HG03378 (cell line): ENCODE measurements at regions not wholly inside any gene's neighbourhood (a gene's known extent, or its start where the extent isn't known, plus 50 kb on each side); places are given as distances from the start of the nearest gene placed in this dataset.

Experiments used
- ATAC-seq: cut with Tn5 transposase; IDR thresholded peaks from one replicate; pipeline ENCODE4 v1.9.1; 2021; ENCODE audit warnings: mild to moderate bottlenecking, moderate library complexity; ENCODE audit not compliant: unreplicated experiment

DNA sequence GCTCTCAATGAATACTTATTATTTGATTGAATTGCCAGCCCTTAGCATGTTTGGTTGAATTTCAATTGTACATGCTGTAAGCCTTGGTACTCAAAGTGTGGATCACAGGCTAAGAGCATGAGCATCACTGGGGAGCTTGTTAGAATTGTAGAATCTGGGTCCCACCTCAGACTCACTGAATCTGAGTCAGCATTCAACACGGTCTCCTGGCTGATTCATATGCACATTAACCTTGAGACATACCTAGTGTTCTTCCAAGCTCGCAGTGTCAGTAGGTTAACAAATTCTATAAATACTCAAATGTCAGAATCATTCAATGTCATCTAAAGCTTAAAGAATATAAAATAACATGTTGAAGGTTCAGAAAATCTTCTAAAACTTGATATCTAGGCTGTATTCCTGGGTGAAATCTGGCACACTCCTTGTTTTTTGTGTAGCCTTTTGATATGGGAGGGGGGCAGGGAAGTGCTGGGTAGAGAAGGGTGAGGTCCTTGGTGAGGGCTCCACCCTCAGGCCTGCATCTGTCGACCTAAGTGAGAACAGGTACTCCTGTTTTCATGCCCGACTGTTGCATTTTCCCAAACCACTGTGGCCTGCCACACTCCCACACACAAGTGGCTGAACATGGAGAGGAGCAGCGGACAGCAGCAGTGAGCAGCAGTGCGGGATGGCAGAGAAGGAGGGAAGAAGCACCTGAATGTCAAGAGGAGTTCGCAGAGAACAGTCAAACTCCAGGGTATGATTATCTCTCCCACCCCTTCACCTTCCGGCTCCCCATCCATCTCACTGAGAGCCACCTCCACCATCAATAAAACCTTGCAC is 529.6 kb upstream of the IGFBP7 start:
- no peak for ATAC-seq

- ATAC-seq: no peak
Observed at GRCh38 chr4:57635910-57636309, 525.7 kb upstream of the IGFBP7 start.

DNA sequence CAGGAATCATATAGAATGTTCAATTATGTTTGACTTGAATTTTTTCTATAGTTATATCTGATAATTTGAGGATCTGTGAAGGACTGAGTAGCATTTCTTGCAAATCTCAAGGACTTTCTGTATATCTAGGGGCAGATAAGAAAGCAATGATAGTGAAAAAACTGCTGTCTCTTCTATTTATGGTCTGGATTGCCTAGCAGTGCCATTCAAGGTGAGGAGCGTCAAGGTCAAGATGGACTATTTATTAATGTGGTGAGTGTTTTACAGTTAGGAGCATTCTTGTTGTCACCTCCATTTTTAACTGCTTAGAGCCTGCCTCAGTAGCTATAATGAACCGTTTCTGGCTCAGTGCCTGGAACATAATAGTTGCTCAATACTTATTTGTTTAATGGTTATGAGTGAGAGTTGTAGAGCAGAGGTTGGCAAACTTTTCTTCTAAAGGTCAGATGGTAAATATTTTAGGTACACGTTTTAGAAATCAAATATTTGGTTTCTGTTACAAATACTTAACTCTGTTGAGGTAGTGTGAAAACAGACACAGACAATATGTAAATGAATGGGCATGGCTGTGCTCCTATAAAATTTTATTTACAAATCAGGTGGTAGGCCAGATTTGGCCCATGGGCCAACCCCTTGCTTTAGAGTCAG is 523.2 kb upstream of the IGFBP7 start:
- ATAC-seq: no peak

DNA sequence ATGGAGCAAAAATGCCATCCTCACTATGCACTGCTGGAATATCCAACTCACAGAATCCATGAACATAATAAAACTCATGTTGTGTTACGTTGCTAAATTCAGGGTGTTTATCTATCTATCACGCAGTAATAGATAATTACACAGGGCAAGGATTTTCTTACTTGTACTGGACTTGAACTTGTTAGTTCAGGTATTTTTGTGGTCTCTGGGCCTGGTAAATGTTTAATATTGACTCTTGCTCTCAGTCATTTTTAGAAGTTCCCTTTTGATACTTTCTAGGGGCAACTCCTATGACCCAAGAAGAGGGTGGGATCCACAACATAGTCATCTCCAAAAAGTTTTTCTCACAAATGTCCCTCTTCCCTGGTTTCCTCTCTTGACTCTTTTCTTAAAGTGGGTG is 522.4 kb upstream of the IGFBP7 start:
- no peak for ATAC-seq

GRCh38 chr4:57631147-57631546 is 521.0 kb upstream of the IGFBP7 start:
- ATAC-seq: no peak

GRCh38 chr4:57628004-57628403 is 517.8 kb upstream of the IGFBP7 start:
- no peak for ATAC-seq

DNA sequence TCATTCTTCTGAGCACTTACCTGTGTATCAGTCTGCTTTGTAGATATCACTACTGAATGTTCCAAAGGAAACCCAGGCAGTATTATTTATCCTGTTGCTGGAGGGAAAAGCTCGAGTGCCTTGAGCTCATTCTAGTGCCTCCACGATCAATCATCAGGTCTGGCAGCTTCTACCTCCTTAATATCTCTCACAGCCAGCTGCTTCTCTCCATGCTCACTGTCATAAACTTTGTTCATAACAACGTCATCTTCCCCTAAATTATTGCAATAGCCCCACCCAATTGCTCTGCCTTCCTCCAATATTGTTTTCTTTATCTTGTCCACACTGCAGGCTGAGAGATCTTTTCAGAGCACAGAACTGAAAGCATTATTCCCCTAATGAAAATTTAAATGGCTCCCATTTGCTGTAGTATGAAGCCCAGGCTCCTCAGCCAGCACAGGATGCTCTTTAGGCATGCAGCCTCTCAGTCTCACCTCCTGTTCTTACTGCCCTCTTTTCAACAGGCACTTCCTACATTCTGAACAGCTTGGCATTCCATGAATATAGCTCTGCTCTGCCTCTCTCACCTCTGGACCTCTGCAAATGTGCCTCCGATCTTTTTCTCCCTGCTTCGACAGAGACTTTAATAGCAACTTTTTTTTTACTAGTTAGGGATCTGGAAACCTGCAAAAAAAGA is 504.2 kb upstream of the IGFBP7 start:
- ATAC-seq: no peak

DNA sequence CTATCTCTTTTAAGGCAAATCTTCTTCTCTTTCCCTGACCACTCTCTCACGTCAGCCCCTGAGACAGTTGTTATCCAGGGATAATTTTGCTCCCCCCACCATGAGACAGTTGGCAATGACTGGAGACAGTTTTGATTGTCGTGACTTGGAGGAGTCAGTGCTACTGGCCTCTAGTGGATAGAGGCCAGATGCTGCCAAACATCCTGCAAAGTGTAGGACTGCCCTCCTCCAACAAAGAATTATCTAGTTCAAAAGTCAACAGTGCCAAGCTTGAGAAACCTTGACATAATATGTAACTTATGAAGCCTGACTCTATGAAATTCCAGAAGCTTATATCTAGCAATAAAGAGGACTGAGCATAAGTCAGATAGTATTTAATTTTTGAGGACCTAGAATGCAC is 502.1 kb upstream of the IGFBP7 start:
- ATAC-seq: no peak

DNA sequence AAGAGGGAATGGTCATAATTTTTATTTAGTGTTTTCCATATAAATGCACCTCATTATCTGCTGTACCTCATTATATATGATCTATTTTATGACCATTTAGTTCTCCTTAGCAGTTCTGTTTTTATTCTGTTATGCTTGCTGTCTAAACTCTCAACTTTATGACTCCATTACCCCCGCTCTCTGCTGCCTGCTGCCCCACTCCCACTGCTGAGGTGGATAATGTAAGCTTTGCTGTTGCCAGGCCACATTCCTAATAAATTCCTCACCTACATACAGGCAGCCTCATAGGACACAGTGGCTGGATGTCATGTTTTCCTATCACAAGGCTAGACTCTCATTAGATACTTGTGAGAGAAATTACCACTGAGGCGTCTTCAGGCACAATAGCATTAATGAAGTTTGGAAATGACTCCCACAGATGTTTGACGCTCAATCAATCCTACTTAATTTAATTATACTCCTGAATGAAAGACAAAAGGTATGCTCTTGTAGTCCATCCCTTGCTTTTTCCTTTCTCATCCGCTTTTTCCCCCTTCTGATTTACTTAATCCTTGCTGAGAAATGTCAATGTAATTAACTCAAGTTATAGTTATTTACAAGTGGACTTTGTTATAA is 497.5 kb upstream of the IGFBP7 start:
- ATAC-seq: no peak

GRCh38 chr4:57605376-57605775 is 495.2 kb upstream of the IGFBP7 start:
- ATAC-seq: no peak

GRCh38 chr4:57602141-57602540 is 492.0 kb upstream of the IGFBP7 start:
- no peak for ATAC-seq

DNA sequence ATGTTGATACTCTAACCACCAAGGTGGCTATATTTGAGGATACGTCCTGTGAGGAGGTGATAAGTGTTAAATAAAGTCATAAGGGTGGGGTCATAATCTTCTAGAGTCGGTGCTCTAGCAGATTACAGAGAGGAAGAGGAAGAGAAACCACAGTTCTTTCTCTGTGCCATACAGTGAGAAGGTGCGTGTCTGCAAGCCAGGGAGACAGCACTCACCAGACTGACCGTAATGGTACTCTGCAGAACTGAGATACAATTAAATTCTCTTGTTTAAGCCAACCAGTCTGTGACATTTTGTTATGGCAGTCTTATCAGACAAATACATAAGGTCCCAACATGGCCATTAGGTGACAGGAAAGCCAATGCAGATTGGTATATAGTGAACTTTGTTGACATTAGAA is 480.9 kb upstream of the IGFBP7 start:
- no peak for ATAC-seq

GRCh38 chr4:57588557-57588956 is 478.4 kb upstream of the IGFBP7 start:
- ATAC-seq: no peak

DNA sequence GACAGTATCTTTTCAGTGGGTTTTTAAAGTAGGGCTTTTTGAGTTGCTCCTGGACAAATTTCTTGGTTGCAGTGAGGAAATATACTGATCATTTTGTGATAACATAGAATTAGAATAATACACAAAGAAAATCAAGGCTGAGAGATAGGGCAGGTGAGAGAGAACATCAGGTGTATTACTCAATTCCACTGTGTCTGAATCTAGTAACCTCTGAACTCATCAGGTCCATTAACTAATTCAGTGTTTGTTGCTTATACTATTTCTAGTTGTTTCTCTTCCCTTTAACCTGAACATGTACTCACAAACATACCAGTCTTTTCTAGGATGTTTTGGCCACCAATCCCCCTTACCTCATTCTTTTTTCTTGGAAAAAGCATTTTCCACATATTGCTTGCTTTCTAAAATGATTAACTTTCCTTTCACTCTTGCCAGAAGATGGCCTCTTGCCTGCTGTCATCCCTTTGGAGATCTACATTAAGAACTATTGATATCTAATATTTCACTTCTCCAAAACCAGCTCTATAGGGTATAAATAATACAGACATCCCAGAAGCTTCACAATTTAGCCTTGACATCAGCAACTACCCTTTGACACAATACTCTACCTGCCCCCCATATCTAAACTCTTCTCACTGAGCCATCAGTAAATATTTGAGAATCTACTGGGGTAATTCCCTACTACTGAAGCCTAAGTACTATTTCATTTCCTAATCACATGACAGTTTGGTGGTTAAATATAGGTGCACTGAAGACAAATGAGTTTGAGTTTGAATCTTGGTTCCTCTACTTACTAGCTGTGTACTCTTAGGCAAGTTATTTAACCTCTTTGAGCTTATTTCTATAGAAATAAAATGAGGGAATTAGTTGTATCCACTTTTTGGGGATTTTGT is 470.8 kb upstream of the IGFBP7 start:
- ATAC-seq: no peak

DNA sequence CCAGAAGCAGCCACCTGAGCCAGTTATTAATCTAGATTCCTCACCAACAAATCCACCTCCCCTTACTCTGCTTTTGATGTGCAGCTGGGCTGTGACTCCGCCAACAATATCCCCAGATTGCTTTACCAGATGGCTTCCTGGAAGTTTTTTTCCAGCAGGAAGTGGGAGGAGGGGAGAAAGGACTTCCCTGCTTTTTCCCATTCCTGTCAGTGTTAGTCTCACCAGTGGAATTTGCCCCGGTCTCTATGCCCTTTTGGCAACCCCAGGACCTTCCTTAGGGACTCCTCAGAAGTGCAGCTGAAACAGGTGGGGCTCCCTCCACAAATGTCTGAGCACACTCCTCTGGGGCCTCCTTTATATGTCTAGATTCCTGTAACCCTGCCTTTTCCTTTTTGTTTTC is 465.2 kb upstream of the IGFBP7 start:
- ATAC-seq: no peak

DNA sequence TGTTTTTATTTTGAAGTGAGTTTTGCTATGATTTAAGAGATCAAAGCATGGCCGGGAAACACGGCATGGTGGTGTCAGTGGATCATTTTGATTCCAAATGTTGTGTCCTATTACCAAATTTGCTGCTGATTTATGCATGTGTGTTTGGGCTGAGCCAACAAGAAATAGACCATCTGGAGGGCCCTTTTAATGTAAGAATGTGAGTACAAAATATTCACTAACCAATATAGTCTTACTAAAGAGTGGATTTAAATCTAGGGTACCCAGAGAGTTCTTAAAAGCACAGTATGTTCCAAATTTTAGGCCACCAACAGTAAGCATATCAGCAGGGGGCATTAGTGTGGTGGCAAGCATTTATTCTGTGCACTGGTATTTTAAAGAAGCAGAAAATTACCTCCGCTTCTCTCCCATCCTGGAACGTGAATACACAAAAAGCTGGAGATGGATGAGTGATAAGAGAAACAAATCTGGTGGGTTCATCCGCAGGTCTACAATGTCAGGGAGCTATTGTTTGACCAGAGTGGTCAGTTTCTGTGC is 444.4 kb upstream of the IGFBP7 start:
- no peak for ATAC-seq

GRCh38 chr4:57553728-57554127 is 443.5 kb upstream of the IGFBP7 start:
- no peak for ATAC-seq

GRCh38 chr4:57550198-57550597 is 440.0 kb upstream of the IGFBP7 start:
- no peak for ATAC-seq

- no peak for ATAC-seq
Observed at GRCh38 chr4:57548856-57549255, 438.7 kb upstream of the IGFBP7 start.
